Cardiac muscle cell (in vitro differentiated cells and primary cell): ENCODE measurements at regions not wholly inside any gene's neighbourhood (a gene's known extent, or its start where the extent isn't known, plus 50 kb on each side); places are given as distances from the start of the nearest gene placed in this dataset.
"Not testable (repeated sequence)": the region's sequence is repeated elsewhere in the genome, so short reads cannot be mapped to it uniquely, and the experiment has no call there.

ENCODE experiments used
- DNase-seq, 2 donors: peaks; one replicate each; pipeline versions ENCODE4 v3.0.0 to v3.0.0-alpha.2; 2010 to 2017; ENCODE audit warnings: low read depth in 1 of 2, low spot score in 1 of 2
- H3K27ac ChIP-seq: fragments of 200-600 bp; sonication (generic); 2 replicates; pipeline ENCODE4 v1.5.1; 2016
- H3K27me3 ChIP-seq: fragments of 200-600 bp; sonication (generic); 2 replicates; pipeline ENCODE4 v1.6.0; 2016; ENCODE audit warnings: control low read depth
- H3K36me3 ChIP-seq: fragments of 200-600 bp; sonication (generic); 2 replicates; pipeline ENCODE4 v1.5.1; 2016; ENCODE audit warnings: control low read depth
- H3K4me1 ChIP-seq: fragments of 200-600 bp; sonication (generic); 2 replicates; pipeline ENCODE4 v1.8.1; 2017; ENCODE audit warnings: low read depth, mild to moderate bottlenecking, mixed run types
- H3K4me3 ChIP-seq: fragments of 200-600 bp; sonication (generic); 2 replicates; pipeline ENCODE4 v1.5.1; 2016; ENCODE audit warnings: mild to moderate bottlenecking
- H3K9me3 ChIP-seq: fragments of 200-600 bp; sonication (generic); 2 replicates; pipeline ENCODE4 v1.5.1; 2017; ENCODE audit warnings: low read depth, mild to moderate bottlenecking, control low read depth
- CTCF ChIP-seq: IDR thresholded peaks from 2 replicates; pipeline ENCODE4 v1.5.1; 2012; ENCODE audit warnings: low read depth, mild to moderate bottlenecking, low read length

GRCh38 chrX:94854251-94854650, 1180.2 kb downstream of the FAM133A start:
- H3K27ac ChIP-seq: no peak overlapping the region
- no peaks in the 10 kb centered on the region for H3K27me3 ChIP-seq
- DNase-seq: no peak
- no peak for TF ChIP-seq CTCF
- H3K4me3 ChIP-seq: no peak overlapping the region
- no peaks in the 10 kb centered on the region for H3K36me3 ChIP-seq
- H3K4me1 ChIP-seq: no peaks in the 10 kb centered on the region
- no peaks in the 10 kb centered on the region for H3K9me3 ChIP-seq

- not testable (repeated sequence) for DNase-seq, H3K9me3 ChIP-seq, H3K4me1 ChIP-seq, H3K27ac ChIP-seq, H3K4me3 ChIP-seq, H3K36me3 ChIP-seq, H3K27me3 ChIP-seq
Measured at GRCh38 chrX:94862470-94862869, 1188.5 kb downstream of the FAM133A start.

GRCh38 chrX:94871640-94872039, 1197.6 kb downstream of the FAM133A start:
- no peak for DNase-seq
- no peaks in the 10 kb centered on the region for H3K9me3 ChIP-seq
- H3K36me3 ChIP-seq: no peaks in the 10 kb centered on the region
- H3K4me1 ChIP-seq: no peaks in the 10 kb centered on the region
- no peak overlapping the region for H3K27ac ChIP-seq
- no peak for TF ChIP-seq CTCF
- no peaks in the 10 kb centered on the region for H3K27me3 ChIP-seq
- H3K4me3 ChIP-seq: no peak overlapping the region

- Histone ChIP-seq H3K27me3 (no peaks in the 10 kb centered on the region), H3K27ac (no peak overlapping the region), H3K4me3 (no peak overlapping the region), H3K4me1 (no peaks in the 10 kb centered on the region), H3K36me3 (no peaks in the 10 kb centered on the region), H3K9me3 (no peaks in the 10 kb centered on the region)
- no peak for DNase-seq
- no peak for TF ChIP-seq CTCF
Measured at GRCh38 chrX:94901849-94902248, 1227.8 kb downstream of the FAM133A start.

GRCh38 chrX:94908171-94908570, 1234.2 kb downstream of the FAM133A start:
- Histone ChIP-seq H3K4me1 (no peaks in the 10 kb centered on the region), H3K27ac (no peak overlapping the region), H3K27me3 (no peaks in the 10 kb centered on the region), H3K36me3 (no peaks in the 10 kb centered on the region), H3K4me3 (no peak overlapping the region), H3K9me3 (no peaks in the 10 kb centered on the region)
- no peak for DNase-seq
- TF ChIP-seq CTCF: no peak

- no peak overlapping the region for H3K4me3 ChIP-seq
- no peaks in the 10 kb centered on the region for H3K9me3 ChIP-seq
- no peak overlapping the region for H3K27ac ChIP-seq
- DNase-seq: no peak
- no peaks in the 10 kb centered on the region for H3K27me3 ChIP-seq
- no peaks in the 10 kb centered on the region for H3K4me1 ChIP-seq
- no peaks in the 10 kb centered on the region for H3K36me3 ChIP-seq
- TF ChIP-seq CTCF: no peak
Measured at GRCh38 chrX:94908648-94909047, 1234.6 kb downstream of the FAM133A start.
